RWPE2 (cell line): ENCODE measurements at regions not wholly inside any gene's neighbourhood (a gene's known extent, or its start where the extent isn't known, plus 50 kb on each side); places are given as distances from the start of the nearest gene placed in this dataset.
"Not testable (repeated sequence)": the region's sequence is repeated elsewhere in the genome, so short reads cannot be mapped to it uniquely, and the experiment has no call there.

Experiments
- ATAC-seq: fragments of 200-7000 bp; cut with Tn5 transposase; 3 replicates; pipeline ENCODE4 v1.9.1; 2021; ENCODE audit warnings: low read depth
- DNase-seq: peaks from one replicate; pipeline ENCODE4 v3.0.0-alpha.2; 2020; ENCODE audit warnings: low spot score
- H3K27ac ChIP-seq: fragments of 450-650 bp; 2 replicates; pipeline ENCODE4 v1.5.1; 2017; ENCODE audit warnings: mild to moderate bottlenecking; ENCODE audit not compliant: poor library complexity, severe bottlenecking
- H3K27me3 ChIP-seq: fragments of 250-450 bp; sonication (Bioruptor Pico); 2 replicates; pipeline ENCODE4 v1.5.1; 2021; ENCODE audit warnings: mild to moderate bottlenecking, moderate library complexity; ENCODE audit not compliant: insufficient read depth, poor library complexity, severe bottlenecking
- H3K36me3 ChIP-seq: fragments of 250-450 bp; sonication (Bioruptor Pico); 2 replicates; pipeline ENCODE4 v1.5.1; 2020; ENCODE audit warnings: low read depth, mild to moderate bottlenecking, moderate library complexity
- H3K4me1 ChIP-seq: fragments of 250-450 bp; sonication (Bioruptor Pico); 2 replicates; pipeline ENCODE4 v1.5.1; 2021; ENCODE audit warnings: mild to moderate bottlenecking, moderate library complexity; ENCODE audit not compliant: insufficient read depth, poor library complexity, severe bottlenecking
- H3K4me3 ChIP-seq: fragments of 250-450 bp; sonication (Bioruptor Pico); 2 replicates; pipeline ENCODE4 v1.5.1; 2021; ENCODE audit warnings: mild to moderate bottlenecking, moderate library complexity; ENCODE audit not compliant: severe bottlenecking
- H3K9me3 ChIP-seq: fragments of 250-450 bp; sonication (Bioruptor Pico); 2 replicates; pipeline ENCODE4 v1.5.1; 2021; ENCODE audit warnings: mild to moderate bottlenecking, moderate library complexity; ENCODE audit not compliant: severe bottlenecking
- CTCF ChIP-seq: fragments of 450-650 bp; IDR thresholded peaks from one replicate; pipeline ENCODE4 v1.5.1; 2017; ENCODE audit warnings: mild to moderate bottlenecking, moderate library complexity; ENCODE audit not compliant: poor library complexity, severe bottlenecking

DNA sequence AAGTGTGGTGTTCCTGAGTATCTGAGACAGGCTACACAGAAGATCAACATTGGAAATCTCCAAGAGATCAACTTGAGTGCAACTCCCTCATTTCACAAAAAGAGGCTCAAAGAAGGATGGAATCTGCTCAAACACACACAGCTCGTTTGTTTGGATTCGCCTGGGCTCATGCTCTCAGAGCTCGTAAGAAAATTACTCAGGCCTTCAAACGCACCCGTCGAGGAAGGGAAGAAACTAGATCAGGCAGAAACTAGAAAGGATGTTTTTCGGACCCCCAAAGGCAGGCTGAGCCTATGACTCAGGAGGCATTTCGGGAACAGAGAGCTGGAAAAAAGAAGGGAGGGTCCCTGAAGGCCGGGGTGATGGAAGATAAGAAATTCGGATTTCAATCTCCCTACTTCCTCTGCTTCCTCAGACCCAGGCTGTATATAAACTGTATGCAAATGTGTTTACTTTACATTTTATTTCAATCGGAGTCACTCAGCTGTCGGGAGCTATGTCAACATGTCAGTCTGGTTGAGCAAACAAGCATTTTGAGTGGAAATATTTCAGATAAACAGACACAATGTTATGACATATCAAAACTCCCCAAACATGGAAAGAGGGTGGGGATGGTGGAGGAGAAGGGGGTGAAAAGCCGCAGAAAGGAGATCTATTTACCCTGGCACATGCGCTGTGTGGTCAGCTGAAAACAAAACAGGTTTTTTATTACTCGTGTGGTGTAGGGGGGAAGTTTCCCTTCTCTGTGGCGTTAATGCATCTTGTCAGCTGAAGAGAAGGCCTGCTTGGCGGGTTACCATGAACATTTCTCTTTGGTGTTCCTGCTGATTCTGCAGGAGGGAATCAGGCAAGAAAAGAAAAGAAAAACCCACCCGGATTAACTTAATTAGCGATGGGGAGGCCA is 129.1 kb upstream of the TBX3 start:
- DNase-seq, result no peak
- ATAC-seq, result no peak
- H3K27ac ChIP-seq, result no peak overlapping the region

DNA sequence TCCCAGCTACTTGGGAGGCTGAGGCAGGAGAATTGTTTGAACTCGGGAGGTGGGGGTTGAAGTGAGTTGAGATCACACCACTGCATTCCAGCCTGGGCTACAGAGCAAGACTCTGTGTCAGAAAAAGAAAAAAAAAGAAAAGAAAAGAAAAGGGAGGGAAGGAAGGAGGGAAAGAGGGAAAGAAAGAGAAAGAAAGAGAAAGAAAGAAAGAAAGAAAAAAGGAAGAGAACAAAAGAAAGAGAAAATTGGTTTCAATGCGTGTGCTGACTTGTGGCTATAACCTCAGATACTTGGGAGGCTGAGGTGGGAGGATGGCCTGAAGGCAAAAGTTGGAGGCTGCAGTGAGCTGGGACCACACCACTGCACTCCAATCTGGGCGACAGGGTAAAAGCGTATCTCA is 128.4 kb upstream of the TBX3 start:
- no peak overlapping the region for H3K4me3 ChIP-seq

More for the DNA sequence above, 129.1 kb upstream of the TBX3 start:
- no peaks in the 10 kb centered on the region for H3K9me3 ChIP-seq
- no peaks in the 10 kb centered on the region for H3K4me1 ChIP-seq
- no peak for TF ChIP-seq CTCF
- H3K4me3 ChIP-seq, result no peak overlapping the region
- no peaks in the 10 kb centered on the region for H3K36me3 ChIP-seq
- no peaks in the 10 kb centered on the region for H3K27me3 ChIP-seq

DNA sequence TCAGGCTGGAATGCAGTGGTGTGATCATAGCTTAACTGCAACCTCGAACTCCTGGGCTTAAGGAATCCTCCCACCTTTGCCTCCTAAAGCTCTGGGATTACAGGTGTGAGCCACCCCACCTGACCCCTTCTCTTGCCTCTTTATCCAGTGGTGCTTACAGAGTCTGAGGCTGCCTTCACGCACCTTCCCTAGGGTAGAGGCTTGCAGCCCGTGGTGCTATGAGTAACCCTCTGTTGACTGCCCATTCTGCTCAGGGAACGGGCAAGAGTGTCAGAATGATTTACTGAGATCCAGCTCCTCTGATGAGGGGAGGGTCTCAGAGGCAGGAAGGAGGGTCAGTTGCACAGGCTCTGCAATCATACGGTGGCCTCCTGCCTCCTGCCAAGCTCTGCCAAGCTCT is 125.1 kb upstream of the TBX3 start:
- no peak for TF ChIP-seq CTCF
- H3K36me3 ChIP-seq, result no peaks in the 10 kb centered on the region
- H3K27me3 ChIP-seq, result no peaks in the 10 kb centered on the region
- H3K4me1 ChIP-seq, result no peaks in the 10 kb centered on the region
- no peak for ATAC-seq
- no peaks in the 10 kb centered on the region for H3K9me3 ChIP-seq
- H3K4me3 ChIP-seq, result no peak overlapping the region
- no peak for DNase-seq
- H3K27ac ChIP-seq, result no peak overlapping the region

More for the DNA sequence above, 128.4 kb upstream of the TBX3 start:
- Histone ChIP-seq H3K27me3 (no peaks in the 10 kb centered on the region), H3K27ac (no peak overlapping the region), H3K9me3 (no peaks in the 10 kb centered on the region), H3K36me3 (no peaks in the 10 kb centered on the region), H3K4me1 (no peaks in the 10 kb centered on the region)
- DNase-seq (no peak), ATAC-seq (no peak)
- TF ChIP-seq CTCF, result no peak

DNA sequence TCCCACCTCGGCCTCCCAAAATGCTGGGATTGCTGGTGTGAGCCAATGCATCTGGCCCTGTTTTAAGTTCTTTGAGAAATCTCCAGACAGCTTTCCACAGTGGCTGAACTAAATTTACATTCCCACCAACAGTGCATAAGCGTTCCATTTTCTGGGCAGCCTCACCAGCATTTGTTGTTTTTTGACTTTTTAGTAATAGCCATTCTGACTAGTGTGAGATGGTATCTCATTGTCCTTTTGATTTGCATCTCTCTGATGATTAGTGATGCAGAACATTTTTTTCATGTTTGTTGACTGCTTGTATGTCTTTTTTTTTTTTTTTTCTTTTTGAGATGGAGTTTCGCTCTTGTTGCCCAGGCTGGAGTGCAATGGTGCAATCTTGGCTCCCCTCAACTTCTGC is 117.4 kb upstream of the TBX3 start:
- not testable (repeated sequence) for DNase-seq, H3K9me3 ChIP-seq, H3K27ac ChIP-seq, ATAC-seq, H3K36me3 ChIP-seq, H3K4me1 ChIP-seq, H3K27me3 ChIP-seq, H3K4me3 ChIP-seq

DNA sequence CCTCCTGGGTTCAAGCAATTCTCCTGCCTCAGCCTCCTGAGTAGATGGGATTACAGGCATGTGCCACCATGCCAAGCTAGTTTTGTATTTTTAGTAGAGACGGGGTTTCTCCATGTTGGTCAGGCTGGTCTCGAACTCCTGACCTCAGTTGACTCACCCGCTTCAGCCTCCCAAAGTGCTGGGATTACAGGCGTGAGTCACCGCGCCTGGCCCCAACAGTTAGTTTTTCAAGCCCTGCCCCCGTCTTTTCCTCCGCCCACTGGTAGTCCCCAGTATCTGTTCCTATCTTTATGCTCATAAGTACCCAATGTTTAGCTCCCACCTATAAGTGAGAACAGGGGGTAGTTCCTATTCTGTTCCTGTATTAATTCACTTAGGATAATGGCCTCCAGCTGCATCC is 116.6 kb upstream of the TBX3 start:
- H3K4me3 ChIP-seq, H3K36me3 ChIP-seq, DNase-seq, H3K4me1 ChIP-seq, H3K9me3 ChIP-seq, H3K27ac ChIP-seq, H3K27me3 ChIP-seq, ATAC-seq: not testable (repeated sequence)
